HUES64 (cell line): ENCODE measurements at regions not wholly inside any gene's neighbourhood (a gene's known extent, or its start where the extent isn't known, plus 50 kb on each side); places are given as distances from the start of the nearest gene placed in this dataset.

Experiments used
- H3K27ac ChIP-seq: 2 replicates; pipeline ENCODE4 v1.7.0; 2013; ENCODE audit warnings: low read depth, low read length, inconsistent platforms
- H3K27me3 ChIP-seq: 2 replicates; pipeline ENCODE4 v1.6.1; 2013; ENCODE audit warnings: mild to moderate bottlenecking, low read length; ENCODE audit not compliant: insufficient read depth
- H3K36me3 ChIP-seq: 2 replicates; pipeline ENCODE4 v1.6.1; 2013; ENCODE audit warnings: mild to moderate bottlenecking, low read length; ENCODE audit not compliant: insufficient read depth
- H3K4me1 ChIP-seq: 2 replicates; pipeline ENCODE4 v1.6.1; 2013; ENCODE audit warnings: mild to moderate bottlenecking, low read length, moderate library complexity; ENCODE audit not compliant: insufficient read depth
- H3K4me3 ChIP-seq: 2 replicates; pipeline ENCODE4 v1.5.1; 2013; ENCODE audit warnings: mild to moderate bottlenecking, low read length, moderate library complexity
- H3K9ac ChIP-seq: 2 replicates; pipeline ENCODE4 v1.6.1; 2013; ENCODE audit warnings: mild to moderate bottlenecking, low read depth, low read length
- H3K9me3 ChIP-seq: 2 replicates; pipeline ENCODE4 v1.6.1; 2013; ENCODE audit warnings: low read depth, low read length; ENCODE audit not compliant: insufficient read depth
- WGBS: fragments of 150-250, 120-280 bp; methylation state at CpG from one replicate; pipeline ENCODE4 v1.1.7; 2013; ENCODE audit warnings: missing lambda C conversion rate; 5-methylcytosine and 5-hydroxymethylcytosine counted together

DNA sequence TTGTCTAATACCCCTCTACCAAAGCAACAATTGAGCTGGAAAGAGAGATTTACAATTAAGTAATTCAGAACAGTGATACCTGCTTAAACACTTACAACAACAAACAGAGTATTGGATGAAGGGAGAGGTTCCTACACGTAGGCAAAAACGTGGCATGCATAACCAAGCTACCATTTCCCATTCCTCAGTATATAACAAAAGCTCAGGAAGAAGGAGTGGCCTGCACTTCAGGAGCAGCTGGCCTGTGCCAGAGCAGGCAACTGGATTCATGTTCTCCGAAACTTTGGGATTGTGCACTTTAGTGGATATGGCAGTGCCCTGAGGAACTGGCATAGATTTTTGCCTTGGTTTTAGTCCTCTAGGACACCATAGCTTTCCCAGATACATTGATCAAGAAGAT is 630.2 kb upstream of the PCDH9 start:
- Histone ChIP-seq H3K4me1 (peaks cover 9% of the 10 kb centered on the region; the same call in 1 of the 2 replicates), H3K4me3 (no peak overlapping the region), H3K27ac (no peak overlapping the region), H3K9me3 (no peaks in the 10 kb centered on the region; the same call in 1 of the 2 replicates), H3K36me3 (no peaks in the 10 kb centered on the region), H3K9ac (no peak overlapping the region), H3K27me3 (no peaks in the 10 kb centered on the region)
- WGBS, result 60% methylated on average over 3 of the region's 3 CpGs

DNA sequence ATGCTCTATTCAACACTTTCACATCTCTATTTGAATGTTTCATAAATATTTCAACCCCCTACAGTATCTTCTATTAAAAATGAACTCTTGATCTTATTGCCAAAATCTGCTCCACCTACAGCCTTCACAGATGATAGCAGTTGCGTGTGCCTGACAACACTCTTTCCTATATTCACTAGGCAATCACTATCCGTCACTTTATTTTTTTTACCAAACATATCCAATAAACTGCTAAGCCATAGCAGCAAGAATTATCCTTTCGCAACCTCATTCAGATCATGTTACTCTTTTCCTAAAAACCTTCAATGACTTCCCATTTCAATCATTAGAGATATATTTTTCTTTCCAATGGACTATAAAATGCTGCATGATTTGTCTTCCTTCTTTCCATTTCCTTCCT is 629.8 kb upstream of the PCDH9 start:
- Histone ChIP-seq H3K4me1 (peaks cover 13% of the 10 kb centered on the region; the same call in 1 of the 2 replicates), H3K27ac (no peak overlapping the region), H3K9me3 (no peaks in the 10 kb centered on the region; the same call in 1 of the 2 replicates), H3K36me3 (no peaks in the 10 kb centered on the region), H3K4me3 (no peak overlapping the region), H3K27me3 (no peaks in the 10 kb centered on the region), H3K9ac (no peak overlapping the region)
- WGBS, result 93% methylated on average over 3 of the region's 3 CpGs

GRCh38 chr13:67857581-67858310 is 627.6 kb upstream of the PCDH9 start:
- WGBS, result 95% methylated on average over 16 of the region's 16 CpGs
- Histone ChIP-seq H3K9ac (no peak overlapping the region), H3K4me3 (no peak overlapping the region), H3K36me3 (no peaks in the 10 kb centered on the region), H3K27ac (no peak overlapping the region), H3K27me3 (no peaks in the 10 kb centered on the region), H3K4me1 (peaks cover 18% of the 10 kb centered on the region; the same call in 1 of the 2 replicates), H3K9me3 (no peaks in the 10 kb centered on the region; the same call in 1 of the 2 replicates)

GRCh38 chr13:67856955-67857354 is 626.8 kb upstream of the PCDH9 start:
- Histone ChIP-seq H3K27me3 (no peaks in the 10 kb centered on the region), H3K27ac (no peak overlapping the region)

DNA sequence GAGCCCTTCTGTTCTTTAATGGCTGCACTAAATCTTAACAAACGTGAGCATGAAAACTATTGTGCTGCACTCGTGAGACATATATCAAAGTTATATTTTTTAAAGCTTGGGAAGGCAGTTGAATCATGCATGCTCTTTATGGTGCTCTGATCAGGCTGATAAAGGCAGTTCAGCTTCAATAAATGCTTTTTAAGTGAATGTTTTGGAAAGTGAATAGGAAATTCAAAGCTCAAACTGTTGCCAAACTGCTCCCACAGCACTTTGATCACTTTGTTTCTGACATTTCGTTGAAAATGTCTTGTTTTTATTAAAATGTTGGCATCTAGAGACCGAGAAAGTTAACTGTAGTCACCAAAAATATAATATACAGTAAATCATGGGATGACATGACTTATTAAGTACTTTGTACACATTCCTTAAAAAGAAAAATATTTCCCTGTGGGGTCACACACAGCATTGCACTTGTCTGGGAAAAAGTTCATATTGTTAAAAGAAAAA is 625.7 kb upstream of the PCDH9 start:
- H3K36me3 ChIP-seq, result no peaks in the 10 kb centered on the region
- H3K4me1 ChIP-seq, result peaks cover 18% of the 10 kb centered on the region; the same call in 1 of the 2 replicates
- H3K4me3 ChIP-seq, result no peak overlapping the region
- no peak overlapping the region for H3K27ac ChIP-seq
- no peak overlapping the region for H3K9ac ChIP-seq
- no peaks in the 10 kb centered on the region for H3K27me3 ChIP-seq
- WGBS, result 76% methylated on average over 3 of the region's 4 CpGs
- no peaks in the 10 kb centered on the region for H3K9me3 ChIP-seq

More at GRCh38 chr13:67856955-67857354, 626.8 kb upstream of the PCDH9 start:
- Histone ChIP-seq H3K4me3 (no peak overlapping the region), H3K4me1 (peaks cover 18% of the 10 kb centered on the region; the same call in 1 of the 2 replicates), H3K9me3 (no peaks in the 10 kb centered on the region), H3K36me3 (no peaks in the 10 kb centered on the region), H3K9ac (no peak overlapping the region)

DNA sequence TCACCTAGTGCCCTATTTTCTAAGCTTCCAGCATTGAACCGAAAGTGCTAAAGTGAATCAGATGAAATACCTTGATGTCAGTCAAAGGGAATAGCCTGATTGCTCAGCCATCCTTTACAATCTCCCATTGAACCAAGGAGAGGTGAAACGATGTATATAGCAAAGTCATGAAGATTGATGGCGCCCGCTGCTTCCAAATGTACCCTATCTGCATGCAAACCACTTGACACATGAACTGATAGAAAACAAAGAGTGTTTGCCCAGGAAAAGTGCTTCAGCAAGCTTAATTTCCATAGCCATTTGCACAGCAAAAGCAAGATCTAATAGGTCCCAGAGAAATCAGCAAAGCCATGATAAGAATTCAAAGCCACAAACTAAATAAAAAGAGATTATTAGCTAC is 624.9 kb upstream of the PCDH9 start:
- peaks cover 14% of the 10 kb centered on the region; the same call in 1 of the 2 replicates for H3K4me1 ChIP-seq
- no peaks in the 10 kb centered on the region for H3K9me3 ChIP-seq
- H3K27ac ChIP-seq, result no peak overlapping the region
- H3K9ac ChIP-seq, result no peak overlapping the region
- H3K4me3 ChIP-seq, result no peak overlapping the region
- no peaks in the 10 kb centered on the region for H3K36me3 ChIP-seq
- no peaks in the 10 kb centered on the region for H3K27me3 ChIP-seq
- WGBS, result 58% methylated on average over 4 of the region's 4 CpGs

DNA sequence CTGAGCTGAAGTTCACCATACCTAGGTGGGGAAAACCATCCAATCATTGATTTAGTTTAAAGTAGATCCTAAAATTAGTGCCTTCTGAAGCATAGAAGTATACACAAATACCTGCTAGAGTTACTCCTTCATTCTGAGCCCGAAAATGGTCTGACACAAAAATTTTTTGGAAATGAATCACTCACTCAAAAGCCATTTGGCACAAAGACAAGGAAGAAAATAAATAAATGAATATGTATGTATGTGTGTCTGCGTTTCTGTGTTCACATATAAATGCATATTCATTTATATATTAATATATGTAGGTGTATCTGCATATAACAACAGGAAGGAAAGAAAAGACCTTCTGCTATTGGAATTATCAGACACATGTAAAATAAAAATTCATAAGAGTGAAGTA is 614.4 kb upstream of the PCDH9 start:
- WGBS, result 100% methylated on average over 1 of the region's 2 CpGs
- H3K27ac ChIP-seq, result no peak overlapping the region
- no peak overlapping the region for H3K4me3 ChIP-seq
- no peaks in the 10 kb centered on the region for H3K4me1 ChIP-seq
- H3K36me3 ChIP-seq, result no peaks in the 10 kb centered on the region
- H3K9ac ChIP-seq, result no peak overlapping the region
- H3K9me3 ChIP-seq, result no peaks in the 10 kb centered on the region
- no peaks in the 10 kb centered on the region for H3K27me3 ChIP-seq

DNA sequence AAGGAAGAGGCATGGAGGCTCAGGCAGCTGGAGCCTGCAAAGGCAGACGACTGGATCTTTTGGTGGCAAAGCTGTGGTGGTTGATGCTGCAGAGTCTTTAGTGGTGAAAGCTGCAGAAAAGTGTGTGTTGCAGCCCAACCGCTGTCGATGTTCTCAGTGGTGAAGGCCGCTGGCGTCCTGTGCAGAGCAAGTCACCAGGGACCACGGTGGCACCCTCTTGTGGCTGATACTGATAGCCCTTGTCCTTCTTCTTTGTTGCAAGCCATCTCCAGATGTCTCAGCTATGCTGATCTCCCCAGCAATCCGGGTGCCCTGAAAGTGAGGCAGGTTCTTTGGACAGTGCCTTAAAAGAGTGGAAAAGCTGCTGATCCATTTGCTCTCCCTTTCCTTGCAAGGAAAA is 610.9 kb upstream of the PCDH9 start:
- Histone ChIP-seq H3K4me1 (no peaks in the 10 kb centered on the region), H3K36me3 (no peaks in the 10 kb centered on the region), H3K4me3 (no peak overlapping the region), H3K9ac (no peak overlapping the region), H3K27me3 (no peaks in the 10 kb centered on the region), H3K27ac (no peak overlapping the region), H3K9me3 (no peaks in the 10 kb centered on the region)
- WGBS, result 90% methylated on average over 7 of the region's 7 CpGs

DNA sequence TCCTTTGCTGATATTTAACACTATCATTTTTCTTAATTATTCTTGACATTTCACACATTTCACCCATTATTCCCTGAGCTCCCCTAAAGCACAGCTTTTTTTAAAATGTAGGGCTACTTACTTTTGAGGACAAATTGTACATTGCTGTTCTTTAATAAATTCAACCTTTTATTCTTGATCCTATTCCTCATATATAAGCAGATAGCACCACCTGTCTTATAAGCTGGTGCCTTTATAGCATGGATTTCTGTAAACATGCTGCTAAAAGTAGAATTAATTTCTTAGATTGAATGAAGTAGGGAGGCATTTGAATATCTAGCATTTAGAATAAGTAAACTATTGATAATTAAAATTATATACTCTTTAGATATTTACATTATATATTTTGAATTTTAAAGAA is 603.4 kb upstream of the PCDH9 start:
- H3K9me3 ChIP-seq, result no peaks in the 10 kb centered on the region
- no peaks in the 10 kb centered on the region for H3K27me3 ChIP-seq
- H3K4me3 ChIP-seq, result no peak overlapping the region
- no peaks in the 10 kb centered on the region for H3K4me1 ChIP-seq
- no peaks in the 10 kb centered on the region for H3K36me3 ChIP-seq
- H3K27ac ChIP-seq, result no peak overlapping the region
- H3K9ac ChIP-seq, result no peak overlapping the region

DNA sequence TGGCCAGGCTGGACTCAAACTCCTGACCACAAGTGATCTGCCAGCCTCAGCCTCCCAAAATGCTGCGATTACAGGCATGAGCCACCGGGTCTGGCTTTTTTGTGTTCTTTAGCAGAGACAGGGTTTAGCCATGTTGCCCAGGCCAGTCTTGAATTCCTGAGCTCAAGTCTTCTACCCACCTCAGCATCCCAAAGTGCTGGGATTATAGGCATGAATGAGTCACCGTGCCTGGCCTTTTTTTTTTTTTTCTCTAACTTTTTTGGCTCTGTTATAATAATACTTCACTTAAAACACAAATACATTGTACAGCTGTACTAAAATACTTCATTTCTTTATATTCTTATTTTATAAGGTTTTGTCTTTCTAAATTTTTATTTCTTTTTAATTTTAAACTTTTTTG is 599.5 kb upstream of the PCDH9 start:
- H3K27ac ChIP-seq, result no peak overlapping the region
- H3K9me3 ChIP-seq, result no peaks in the 10 kb centered on the region
- no peaks in the 10 kb centered on the region for H3K36me3 ChIP-seq
- no peak overlapping the region for H3K9ac ChIP-seq
- no peak overlapping the region for H3K4me3 ChIP-seq
- WGBS, result 84% methylated on average over 3 of the region's 3 CpGs
- no peaks in the 10 kb centered on the region for H3K27me3 ChIP-seq
- no peaks in the 10 kb centered on the region for H3K4me1 ChIP-seq

DNA sequence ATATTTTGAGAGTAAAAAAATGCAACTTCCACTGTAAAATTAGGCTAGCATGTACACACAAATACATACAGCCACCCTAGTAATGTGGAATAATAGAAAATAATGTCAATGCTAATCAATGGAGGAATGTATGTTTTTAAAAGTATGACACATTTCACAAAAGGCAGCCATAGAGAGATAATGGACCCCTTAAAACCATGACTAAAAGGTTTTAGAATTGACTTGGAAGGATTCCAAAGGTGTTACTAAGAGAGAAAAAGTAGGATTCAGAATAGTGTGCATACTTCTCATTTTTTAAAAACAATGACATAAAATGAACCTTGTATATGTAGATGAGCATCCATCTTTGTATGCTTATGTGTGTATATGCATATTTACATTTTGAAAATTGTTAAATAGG is 597.9 kb upstream of the PCDH9 start:
- H3K27ac ChIP-seq, result no peak overlapping the region
- no peak overlapping the region for H3K9ac ChIP-seq
- no peaks in the 10 kb centered on the region for H3K4me1 ChIP-seq
- H3K9me3 ChIP-seq, result no peaks in the 10 kb centered on the region
- no peaks in the 10 kb centered on the region for H3K36me3 ChIP-seq
- no peaks in the 10 kb centered on the region for H3K27me3 ChIP-seq
- no peak overlapping the region for H3K4me3 ChIP-seq

GRCh38 chr13:67821606-67822005 is 591.5 kb upstream of the PCDH9 start:
- WGBS, result 100% methylated on average over 2 of the region's 2 CpGs
- Histone ChIP-seq H3K9me3 (no peaks in the 10 kb centered on the region), H3K4me3 (no peak overlapping the region), H3K27ac (no peak overlapping the region), H3K36me3 (no peaks in the 10 kb centered on the region), H3K27me3 (no peaks in the 10 kb centered on the region), H3K9ac (no peak overlapping the region), H3K4me1 (no peaks in the 10 kb centered on the region)
